GM18505 (cell line): ENCODE measurements at regions not wholly inside any gene's neighbourhood (a gene's known extent, or its start where the extent isn't known, plus 50 kb on each side); places are given as distances from the start of the nearest gene placed in this dataset.

Experiments used
- ATAC-seq: cut with Tn5 transposase; IDR thresholded peaks from one replicate; pipeline ENCODE4 v1.9.1; 2021; ENCODE audit not compliant: unreplicated experiment
- POLR2A ChIP-seq: IDR thresholded peaks from 4 replicates; pipeline ENCODE4 v1.6.1; 2011; ENCODE audit warnings: borderline replicate concordance; ENCODE audit not compliant: insufficient read depth, insufficient read length; ENCODE audit errors: extremely low read depth

- no peak for ATAC-seq
- TF ChIP-seq POLR2A, result no peak
Observed at GRCh38 chr2:139196754-139197153, 416.6 kb upstream of the NXPH2 start.

- TF ChIP-seq POLR2A, result no peak
- ATAC-seq, result no peak
Observed at GRCh38 chr2:139194546-139194945, 414.4 kb upstream of the NXPH2 start.

- TF ChIP-seq POLR2A, result no peak
- no peak for ATAC-seq
Observed at GRCh38 chr2:139177041-139177440, 396.9 kb upstream of the NXPH2 start.

- ATAC-seq, result no peak
- no peak for TF ChIP-seq POLR2A
Observed at GRCh38 chr2:139175510-139175909, 395.3 kb upstream of the NXPH2 start.

GRCh38 chr2:139170406-139170805 is 390.2 kb upstream of the NXPH2 start:
- no peak for TF ChIP-seq POLR2A
- ATAC-seq, result no peak

GRCh38 chr2:139165601-139166000 is 385.4 kb upstream of the NXPH2 start:
- ATAC-seq, result no peak

GRCh38 chr2:139165041-139165440 is 384.9 kb upstream of the NXPH2 start:
- no peak for TF ChIP-seq POLR2A
- ATAC-seq, result no peak

More at GRCh38 chr2:139165601-139166000, 385.4 kb upstream of the NXPH2 start:
- TF ChIP-seq POLR2A, result no peak

- no peak for TF ChIP-seq POLR2A
- ATAC-seq, result no peak
Observed at GRCh38 chr2:139162957-139163356, 382.8 kb upstream of the NXPH2 start.

GRCh38 chr2:139162456-139162855 is 382.3 kb upstream of the NXPH2 start:
- ATAC-seq, result no peak
- no peak for TF ChIP-seq POLR2A

GRCh38 chr2:139160836-139161235 is 380.6 kb upstream of the NXPH2 start:
- no peak for TF ChIP-seq POLR2A
- no peak for ATAC-seq

GRCh38 chr2:139159177-139159576 is 379.0 kb upstream of the NXPH2 start:
- no peak for TF ChIP-seq POLR2A
- no peak for ATAC-seq

- no peak for TF ChIP-seq POLR2A
- no peak for ATAC-seq
Observed at GRCh38 chr2:139156730-139157129, 376.5 kb upstream of the NXPH2 start.

- TF ChIP-seq POLR2A, result no peak
- no peak for ATAC-seq
Observed at GRCh38 chr2:139155991-139156390, 375.8 kb upstream of the NXPH2 start.

- no peak for ATAC-seq
- TF ChIP-seq POLR2A, result no peak
Observed at GRCh38 chr2:139142252-139142880, 362.2 kb upstream of the NXPH2 start.

- no peak for ATAC-seq
- no peak for TF ChIP-seq POLR2A
Observed at GRCh38 chr2:139124271-139124670, 344.1 kb upstream of the NXPH2 start.
